ENCODE measurements at regions not wholly inside any gene's neighbourhood (a gene's known extent, or its start where the extent isn't known, plus 50 kb on each side); places are given as distances from the start of the nearest gene placed in this dataset.

GRCh38 chr1:175875556-175875955, 132.2 kb upstream of the TNR start:
- no peaks in the 10 kb centered on the region for H3K9me3 ChIP-seq
- H3K27ac ChIP-seq: no peak overlapping the region

DNA sequence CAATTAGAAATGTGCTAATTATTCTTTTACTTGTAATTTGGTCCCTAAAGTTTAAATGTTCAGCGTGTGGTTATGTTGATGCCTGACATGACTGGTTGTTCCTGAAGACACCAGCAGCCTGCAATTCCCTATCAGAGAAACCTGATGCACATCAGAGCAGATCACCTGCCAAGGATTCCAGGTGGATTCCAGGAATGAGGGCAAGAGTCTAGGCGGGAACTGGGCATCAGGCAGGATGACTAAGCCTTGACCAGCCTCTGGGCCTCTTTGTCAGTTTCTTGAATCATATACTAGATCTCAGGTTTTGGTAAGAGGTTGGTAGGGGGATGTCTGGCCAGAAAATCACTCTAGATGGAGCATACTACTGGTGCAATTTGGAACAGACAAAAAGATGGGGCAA, 130.7 kb upstream of the TNR start:
- H3K9ac ChIP-seq (ENCODE audit: low read depth in 2 of 2, low read length in 2 of 2): no peak overlapping the region
- H3K9me3 ChIP-seq: no peaks in the 10 kb centered on the region
- H3K27ac ChIP-seq: no peak overlapping the region
- no peaks in the 10 kb centered on the region for H3K4me1 ChIP-seq
- DNase-seq: no peak
- intact Hi-C loops (cut with DNase I): no loop called here
- H3K27me3 ChIP-seq: no peaks in the 10 kb centered on the region
- H3K4me3 ChIP-seq: no peak overlapping the region
- H3K36me3 ChIP-seq: no peaks in the 10 kb centered on the region
- TF ChIP-seq CTCF (IDR thresholded peaks at IDR 0.05): no peak

More at GRCh38 chr1:175875556-175875955, 132.2 kb upstream of the TNR start:
- Histone ChIP-seq H3K4me3 (no peak overlapping the region), H3K4me1 (no peaks in the 10 kb centered on the region), H3K27me3 (no peaks in the 10 kb centered on the region), H3K36me3 (no peaks in the 10 kb centered on the region), H3K9ac (ENCODE audit: low read depth in 2 of 2, low read length in 2 of 2) (no peak overlapping the region)
- no peak for DNase-seq
- intact Hi-C loops (cut with DNase I): no loop called here
- TF ChIP-seq CTCF (IDR thresholded peaks at IDR 0.05): no peak

- Histone ChIP-seq H3K27me3 (no peaks in the 10 kb centered on the region), H3K4me3 (no peak overlapping the region), H3K9me3 (no peaks in the 10 kb centered on the region), H3K27ac (no peak overlapping the region), H3K9ac (ENCODE audit: low read depth in 2 of 2, low read length in 2 of 2) (no peak overlapping the region), H3K4me1 (no peaks in the 10 kb centered on the region), H3K36me3 (no peaks in the 10 kb centered on the region)
- intact Hi-C loops (cut with DNase I): no loop called here
- DNase-seq: no peak
- TF ChIP-seq CTCF (IDR thresholded peaks at IDR 0.05): no peak
Measured at GRCh38 chr1:175873290-175873935, 130.0 kb upstream of the TNR start.

GRCh38 chr1:175872588-175872987, 129.2 kb upstream of the TNR start:
- no peaks in the 10 kb centered on the region for H3K27me3 ChIP-seq
- H3K4me3 ChIP-seq: no peak overlapping the region
- H3K9ac ChIP-seq (ENCODE audit: low read depth in 2 of 2, low read length in 2 of 2): no peak overlapping the region
- no peak for TF ChIP-seq CTCF (IDR thresholded peaks at IDR 0.05)
- intact Hi-C loops (cut with DNase I): no loop called here
- no peak overlapping the region for H3K27ac ChIP-seq
- no peak for DNase-seq
- no peaks in the 10 kb centered on the region for H3K4me1 ChIP-seq
- no peaks in the 10 kb centered on the region for H3K36me3 ChIP-seq
- no peaks in the 10 kb centered on the region for H3K9me3 ChIP-seq

GRCh38 chr1:175871647-175872046, 128.3 kb upstream of the TNR start:
- Histone ChIP-seq H3K9ac (ENCODE audit: low read depth in 2 of 2, low read length in 2 of 2) (no peak overlapping the region), H3K4me3 (no peak overlapping the region), H3K36me3 (no peaks in the 10 kb centered on the region), H3K9me3 (no peaks in the 10 kb centered on the region), H3K27me3 (no peaks in the 10 kb centered on the region), H3K27ac (no peak overlapping the region), H3K4me1 (no peaks in the 10 kb centered on the region)
- intact Hi-C loops (cut with DNase I): no loop called here
- DNase-seq: no peak
- TF ChIP-seq CTCF (IDR thresholded peaks at IDR 0.05): no peak
